Kidney capillary endothelial cell (primary cell): ENCODE measurements at regions not wholly inside any gene's neighbourhood (a gene's known extent, or its start where the extent isn't known, plus 50 kb on each side); places are given as distances from the start of the nearest gene placed in this dataset.

ENCODE experiments used
- DNase-seq: peaks from one replicate; pipeline ENCODE4 v3.0.0-alpha.2; 2018; ENCODE audit warnings: low spot score

DNA sequence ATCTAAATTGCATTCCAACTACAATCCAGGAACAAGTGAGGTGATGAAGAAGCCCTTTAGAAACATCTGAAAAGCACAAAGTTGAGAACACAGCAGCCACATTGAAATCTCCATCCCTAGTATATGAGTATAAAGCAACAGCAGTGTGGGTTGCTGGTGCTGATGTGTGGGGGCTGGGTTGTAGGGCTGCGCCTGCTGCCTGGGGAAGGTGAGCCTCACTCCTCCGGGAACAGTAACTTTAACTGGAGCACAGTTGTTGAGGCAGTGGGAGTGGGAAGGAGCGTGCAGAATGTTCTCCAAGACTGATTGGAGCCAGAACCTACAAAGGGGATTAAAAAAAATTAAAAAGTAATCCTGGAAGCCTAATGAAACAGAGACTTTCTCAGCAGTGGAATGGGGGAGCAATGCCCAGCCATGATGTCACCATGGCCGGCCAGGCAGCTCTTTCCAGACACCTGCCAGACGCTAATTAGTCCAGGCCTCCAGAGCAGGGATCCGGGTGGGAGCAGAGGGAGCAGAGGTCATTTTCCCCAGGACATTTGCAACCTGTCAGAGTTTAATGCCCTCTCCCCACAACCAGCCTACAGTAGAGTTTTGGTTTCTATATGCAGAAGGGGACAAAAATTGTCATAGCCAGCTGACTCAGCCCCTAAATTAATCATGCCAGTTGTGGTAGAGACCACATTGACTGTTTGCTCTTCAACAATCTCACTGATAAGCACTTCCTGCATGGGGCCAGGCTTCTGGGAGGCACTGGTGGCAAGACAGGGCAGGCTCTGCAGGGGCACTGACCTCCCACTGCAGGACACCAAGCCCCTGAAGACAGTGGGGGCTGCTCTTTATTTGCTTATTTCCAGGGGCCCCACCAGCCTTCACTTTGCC, 133.0 kb upstream of the ZNF32 start:
- DNase-seq: no peak

GRCh38 chr10:43778571-43778970, 129.9 kb upstream of the ZNF32 start:
- no peak for DNase-seq

DNA sequence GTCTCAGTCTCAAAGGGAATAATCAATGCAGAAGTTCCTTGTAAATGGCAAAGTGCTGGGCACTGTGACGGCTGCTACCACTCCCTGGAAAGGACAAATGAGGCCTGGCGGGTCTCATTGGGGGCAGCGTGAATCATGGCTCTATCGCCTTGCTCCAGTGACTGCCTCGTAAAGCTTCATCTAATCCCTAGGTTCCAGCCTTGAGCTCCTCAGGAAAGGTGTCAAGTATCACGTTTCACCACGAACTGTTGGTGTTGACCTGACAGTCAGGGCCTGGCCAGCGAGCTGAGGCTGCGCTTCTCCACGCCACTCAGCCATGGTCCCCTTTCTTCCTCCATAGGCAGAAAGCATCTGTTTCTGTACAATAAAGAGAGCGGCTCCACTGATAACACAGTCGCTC, 126.7 kb upstream of the ZNF32 start:
- no peak for DNase-seq

DNA sequence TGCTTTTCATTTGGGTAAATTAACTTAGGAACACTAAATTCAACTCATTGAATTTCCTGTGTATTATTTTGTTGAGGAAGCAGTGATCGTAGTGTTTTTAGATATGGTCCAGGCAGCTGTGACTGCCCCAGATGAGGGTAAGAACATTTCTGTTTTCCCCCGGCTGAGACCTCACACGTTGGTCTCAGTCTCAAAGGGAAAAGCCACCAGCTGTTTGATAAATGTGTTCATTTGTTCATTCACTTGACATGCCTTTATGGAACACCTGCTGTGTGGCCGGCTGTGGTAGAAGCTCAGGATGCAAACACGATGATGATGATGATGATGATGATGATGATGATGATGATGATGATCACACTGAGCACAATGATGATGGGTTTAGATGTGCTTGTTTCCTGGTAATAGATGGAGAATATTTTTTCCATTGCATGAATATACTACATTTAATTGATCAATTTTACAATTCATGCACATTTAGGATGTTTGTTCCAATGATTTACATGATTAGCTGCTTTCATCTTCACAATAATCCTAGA, 125.6 kb upstream of the ZNF32 start:
- no peak for DNase-seq

DNA sequence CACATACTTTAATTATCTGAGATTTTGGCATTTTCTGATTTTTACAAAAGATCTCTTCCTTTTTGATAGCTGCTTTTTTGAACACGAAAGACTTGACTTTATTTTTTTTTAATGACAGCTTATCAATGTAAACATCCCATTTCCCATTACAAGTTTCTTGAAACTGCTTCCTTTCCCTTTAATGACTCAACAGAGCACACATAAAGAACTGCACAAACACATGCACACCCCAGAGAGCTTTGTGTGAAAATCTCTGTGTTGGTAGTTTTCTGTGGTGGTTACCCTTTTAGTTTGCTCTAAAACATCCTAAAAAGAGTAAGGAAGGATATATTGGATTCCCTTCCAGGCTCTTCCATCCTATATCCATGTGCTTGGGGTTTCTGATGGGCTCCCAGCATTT, 125.1 kb upstream of the ZNF32 start:
- no peak for DNase-seq

- no peak for DNase-seq
Observed at GRCh38 chr10:43772171-43772570, 123.5 kb upstream of the ZNF32 start.

DNA sequence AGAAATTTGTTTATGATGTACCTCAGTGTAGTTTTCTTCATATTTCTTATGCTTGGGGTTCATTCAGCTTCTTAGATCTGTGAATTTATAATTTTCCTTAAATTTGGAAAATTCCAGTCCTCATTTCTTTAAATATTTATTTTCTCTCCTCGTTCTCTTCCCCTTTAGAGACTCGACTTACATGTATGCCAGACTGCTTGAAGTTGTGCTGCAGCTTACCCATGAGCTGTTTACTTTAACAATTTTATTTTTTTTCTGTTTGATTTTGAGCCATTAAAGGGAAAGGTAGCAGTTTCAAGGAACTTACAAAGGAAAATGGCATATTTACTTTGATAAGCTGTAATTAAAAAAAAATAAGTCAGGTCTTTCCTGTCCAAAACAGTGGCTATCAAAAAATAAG, 123.0 kb upstream of the ZNF32 start:
- no peak for DNase-seq

- no peak for DNase-seq
Observed at GRCh38 chr10:43765516-43765915, 116.8 kb upstream of the ZNF32 start.

- DNase-seq: no peak
Observed at GRCh38 chr10:43763846-43764245, 115.2 kb upstream of the ZNF32 start.

DNA sequence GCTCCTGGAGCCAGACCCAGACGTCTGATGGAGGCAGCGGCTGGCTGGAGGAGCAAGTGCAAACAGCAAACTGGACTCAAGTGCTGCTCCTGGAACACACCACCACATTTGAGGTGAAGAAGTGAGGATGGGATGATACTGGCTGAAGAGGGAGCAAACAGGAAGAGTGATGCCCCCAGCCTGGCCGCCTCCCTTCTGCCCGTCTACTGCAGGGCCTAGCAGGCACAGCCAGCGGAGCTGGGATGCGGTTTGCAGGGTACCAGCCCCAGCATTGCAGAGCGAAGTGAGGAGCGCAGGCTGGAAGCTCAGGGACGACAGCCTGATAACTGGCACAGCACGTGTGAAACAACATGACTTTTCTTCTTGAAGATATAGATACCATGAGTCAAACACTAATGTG, 111.8 kb upstream of the ZNF32 start:
- DNase-seq: no peak

- DNase-seq: no peak
Observed at GRCh38 chr10:43759216-43759615, 110.5 kb upstream of the ZNF32 start.

- no peak for DNase-seq
Observed at GRCh38 chr10:43756341-43756740, 107.7 kb upstream of the ZNF32 start.

DNA sequence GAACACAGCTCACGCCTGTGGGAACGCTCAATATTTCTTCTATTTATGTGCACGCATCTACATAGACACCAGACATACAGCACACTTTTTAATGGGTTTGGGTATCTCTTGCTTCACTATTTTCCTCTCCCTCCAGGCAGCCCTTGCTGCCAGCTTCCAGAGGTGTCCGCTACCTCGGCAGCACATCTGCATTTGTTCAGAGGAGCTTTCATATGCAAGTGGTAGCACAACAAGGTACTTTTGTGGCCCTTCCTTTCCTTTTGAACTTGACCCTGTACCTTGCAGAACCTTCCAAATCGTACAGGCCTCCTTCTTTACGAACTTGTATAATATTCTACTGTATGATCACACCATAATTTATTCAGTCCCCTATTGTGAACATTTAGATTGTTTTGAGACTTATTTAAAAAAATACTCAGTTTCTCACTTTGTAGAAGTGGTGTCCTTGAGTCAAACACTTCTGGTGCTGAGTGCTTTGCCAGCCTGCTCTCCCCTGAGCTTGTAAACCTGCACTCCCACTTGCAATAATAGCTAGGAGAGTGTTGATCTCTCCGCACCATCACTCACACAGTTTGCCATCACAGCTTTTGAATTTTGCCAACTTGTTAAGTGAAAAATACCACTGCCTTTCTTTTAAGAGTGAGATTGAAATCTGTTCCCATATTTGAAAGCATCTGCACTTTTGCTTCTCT, 106.0 kb upstream of the ZNF32 start:
- no peak for DNase-seq

- no peak for DNase-seq
Observed at GRCh38 chr10:43753397-43754061, 104.8 kb upstream of the ZNF32 start.

DNA sequence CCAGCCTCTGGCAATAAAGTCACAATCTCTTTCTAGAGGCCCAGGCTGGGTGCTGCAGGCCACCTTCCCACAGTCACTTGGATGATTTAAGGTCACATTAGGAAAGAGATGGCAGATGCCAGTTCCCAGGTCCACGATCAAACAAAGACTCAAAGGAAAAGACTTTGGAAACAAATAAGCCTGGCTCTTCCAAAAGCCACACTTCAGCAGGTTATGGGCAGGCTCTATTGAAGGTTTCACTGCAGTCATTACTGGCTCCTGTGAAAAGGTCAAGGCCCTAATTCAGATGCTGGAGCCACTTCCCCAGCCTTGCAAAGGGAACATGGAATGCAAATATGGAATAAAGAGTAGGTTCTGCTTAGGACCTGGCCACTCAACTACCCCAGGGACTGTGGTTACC, 104.0 kb upstream of the ZNF32 start:
- no peak for DNase-seq

DNA sequence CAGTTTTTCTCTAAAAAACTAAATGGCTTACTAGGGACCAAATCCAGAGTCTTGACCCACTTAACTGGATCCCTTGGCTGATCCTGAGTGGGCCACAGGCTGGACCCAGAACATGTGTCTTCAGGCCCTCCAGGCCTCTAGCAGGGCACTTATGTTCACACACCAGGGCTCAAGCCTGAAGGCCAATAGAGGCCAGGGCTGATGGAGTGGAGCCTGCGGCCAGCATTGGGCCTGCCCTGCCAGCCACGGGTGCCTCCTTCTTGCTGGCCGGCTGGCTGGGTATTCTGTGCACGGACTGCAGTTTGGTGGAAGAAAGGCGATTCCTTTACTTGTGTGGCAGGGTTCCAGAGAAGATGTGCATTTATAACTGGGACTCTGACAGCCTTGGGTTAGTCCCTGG, 103.0 kb upstream of the ZNF32 start:
- no peak for DNase-seq

DNA sequence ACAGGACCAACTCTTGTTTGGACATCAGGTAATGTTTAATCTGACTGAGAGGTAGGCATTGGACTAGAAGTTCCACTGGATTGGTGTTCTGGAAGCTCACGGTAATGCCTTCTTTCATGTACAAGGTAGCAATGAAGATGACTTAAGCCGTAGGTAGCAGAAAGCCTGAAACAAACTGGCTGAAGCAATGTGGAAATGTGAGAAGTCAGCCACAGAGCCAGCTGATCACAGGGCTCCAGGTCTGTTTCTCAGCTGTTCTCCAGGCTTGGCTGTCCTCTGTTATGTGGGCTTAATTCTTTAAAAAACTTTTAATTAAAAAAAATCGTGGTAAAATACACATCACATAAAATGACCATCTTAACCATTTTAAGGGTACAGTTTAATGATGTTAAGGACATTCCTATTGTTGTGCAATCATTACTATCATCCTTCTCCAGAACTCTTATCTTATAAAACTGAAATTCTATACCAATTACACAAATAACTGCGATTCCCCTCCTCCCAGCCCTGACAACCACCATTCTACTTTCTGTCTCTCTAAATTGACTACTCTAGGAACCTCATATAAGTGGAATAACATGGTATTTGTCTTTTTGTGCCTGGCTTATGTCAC, 101.4 kb upstream of the ZNF32 start:
- DNase-seq: no peak

DNA sequence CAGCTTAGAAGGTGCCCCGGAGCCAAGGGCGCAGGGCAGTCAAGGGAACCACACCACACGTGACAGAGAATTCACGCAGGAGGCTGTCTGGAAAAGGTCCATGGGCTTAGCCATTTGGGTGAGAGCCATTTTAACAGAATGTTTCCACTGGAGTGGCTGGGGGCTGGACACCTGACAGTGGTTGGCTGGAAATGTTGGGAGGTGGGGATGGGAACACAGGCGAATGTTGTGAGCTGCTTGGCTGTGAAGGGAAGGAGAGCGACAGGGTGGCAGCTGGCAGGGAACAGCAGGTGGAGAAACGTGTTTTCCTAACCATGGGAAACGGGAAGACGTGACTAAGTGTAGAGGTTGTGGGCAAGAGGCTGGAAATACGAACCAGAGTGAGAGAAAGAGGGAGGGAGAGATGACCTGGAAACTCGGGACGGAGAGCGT, 100.5 kb upstream of the ZNF32 start:
- no peak for DNase-seq

DNA sequence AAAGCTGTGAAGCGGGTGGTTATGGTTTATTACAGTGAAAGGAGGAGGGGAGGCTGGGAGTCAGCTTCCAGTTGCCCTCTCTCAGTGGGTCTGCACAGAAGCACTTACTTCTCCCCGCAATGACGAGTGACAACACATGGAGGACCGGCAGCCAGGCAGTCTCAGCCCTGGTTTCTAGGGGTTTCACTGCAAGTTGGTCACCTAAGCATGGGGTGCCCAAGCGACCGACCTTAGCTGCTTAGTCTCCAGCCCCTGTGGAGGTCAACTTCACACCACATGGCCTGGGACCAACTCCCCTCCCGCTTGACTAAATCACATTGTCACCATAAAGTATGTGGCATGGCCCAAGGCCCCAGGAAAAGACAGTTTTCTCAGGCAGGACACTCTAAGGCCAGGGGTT, 99.9 kb upstream of the ZNF32 start:
- DNase-seq: no peak

DNA sequence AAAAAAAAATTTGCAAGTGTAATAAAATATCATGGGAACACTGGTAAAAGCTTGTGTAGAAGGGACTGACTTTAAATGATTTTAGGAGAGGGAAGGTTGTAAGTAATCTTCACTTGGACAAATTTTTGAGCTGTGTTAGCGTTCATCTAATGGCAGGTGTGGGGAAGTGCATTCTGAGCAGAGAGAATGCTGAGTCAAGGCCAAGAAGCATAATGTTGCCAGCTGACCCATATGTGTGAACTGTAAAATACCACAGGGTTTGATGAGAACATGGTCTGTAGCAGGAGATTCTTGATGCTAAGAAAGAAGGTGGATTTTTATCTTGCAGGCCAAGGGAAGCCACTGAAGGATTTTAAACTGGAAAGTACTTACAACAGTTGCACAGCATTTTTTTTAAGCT, 98.2 kb upstream of the ZNF32 start:
- no peak for DNase-seq

DNA sequence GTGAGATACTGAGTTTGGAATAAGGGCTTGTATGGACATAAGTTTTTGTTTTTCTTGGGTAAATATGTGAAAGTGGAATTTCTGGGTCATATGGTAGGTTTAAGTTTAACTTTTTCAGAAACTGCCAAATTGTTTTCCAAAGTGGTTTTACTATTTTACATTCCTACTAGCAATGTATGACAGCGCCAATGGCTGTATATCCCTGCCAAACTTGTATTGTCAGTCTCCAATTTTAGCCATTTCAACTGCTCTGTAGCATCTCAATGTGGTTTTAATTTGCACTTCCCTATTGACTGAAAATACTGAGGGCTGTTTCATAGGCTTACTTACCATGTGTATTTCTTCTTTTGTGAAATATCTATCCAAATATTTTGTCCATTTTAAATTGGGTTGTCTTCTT, 90.5 kb upstream of the ZNF32 start:
- no peak for DNase-seq

DNA sequence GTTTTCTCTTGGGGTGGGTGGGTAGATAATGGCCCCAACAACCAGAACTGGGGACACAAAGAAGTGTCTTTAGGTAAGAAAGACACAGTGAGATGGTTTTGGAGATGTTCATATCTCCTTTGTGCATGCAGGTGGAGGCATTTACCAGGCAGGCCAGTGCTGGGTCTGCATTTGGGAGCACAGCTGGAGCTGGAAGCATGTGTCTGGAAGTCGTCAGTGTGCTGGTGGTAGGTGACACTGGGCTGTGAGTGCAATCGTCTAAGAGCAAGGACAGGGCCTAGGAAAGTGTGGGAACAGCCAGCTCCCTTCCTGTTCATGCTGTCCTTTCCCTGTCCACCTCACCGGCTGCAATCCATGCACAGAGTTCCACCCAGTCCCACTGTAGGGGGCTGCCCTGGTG, 88.3 kb upstream of the ZNF32 start:
- no peak for DNase-seq
